DOHH2 (cell line): ENCODE measurements at regions not wholly inside any gene's neighbourhood (a gene's known extent, or its start where the extent isn't known, plus 50 kb on each side); places are given as distances from the start of the nearest gene placed in this dataset.

Experiments used
- H3F3A ChIP-seq: fragments of 200-600 bp; sonication (generic), shearing (Covaris generic); 2 replicates; pipeline ENCODE4 v1.6.0; 2016; ENCODE audit warnings: antibody characterized with exemption, mild to moderate bottlenecking; ENCODE audit not compliant: control insufficient read depth, insufficient read depth
- H3K27ac ChIP-seq: fragments of 200-600 bp; sonication (generic); 2 replicates; pipeline ENCODE4 v1.5.1; 2014; ENCODE audit warnings: low read depth, mild to moderate bottlenecking, low read length, moderate library complexity
- H3K27me3 ChIP-seq: fragments of 200-600 bp; sonication (generic); 2 replicates; pipeline ENCODE4 v1.6.1; 2014; ENCODE audit warnings: mild to moderate bottlenecking, low read length, mixed read lengths; ENCODE audit not compliant: control insufficient read depth
- H3K36me3 ChIP-seq: fragments of 200-600 bp; sonication (generic); 2 replicates; pipeline ENCODE4 v1.6.1; 2014; ENCODE audit warnings: mild to moderate bottlenecking, low read length, moderate library complexity, mixed read lengths; ENCODE audit not compliant: control insufficient read depth
- H3K4me1 ChIP-seq: fragments of 200-600 bp; sonication (generic); 2 replicates; pipeline ENCODE4 v1.6.1; 2014; ENCODE audit warnings: mild to moderate bottlenecking, low read length, mixed read lengths; ENCODE audit not compliant: control insufficient read depth
- H3K4me2 ChIP-seq: fragments of 200-600 bp; sonication (generic); 2 replicates; pipeline ENCODE4 v1.6.0; 2014; ENCODE audit warnings: mild to moderate bottlenecking, low read length, moderate library complexity
- H3K4me3 ChIP-seq: fragments of 200-600 bp; sonication (generic); 2 replicates; pipeline ENCODE4 v1.5.1; 2014; ENCODE audit warnings: mild to moderate bottlenecking, low read length, mixed read lengths
- H3K79me2 ChIP-seq: fragments of 200-600 bp; sonication (generic); 2 replicates; pipeline ENCODE4 v1.6.1; 2014; ENCODE audit warnings: mild to moderate bottlenecking, low read length, mixed read lengths; ENCODE audit not compliant: control insufficient read depth
- H3K9me2 ChIP-seq: fragments of 200-600 bp; sonication (generic); replicated peaks from 2 replicates; pipeline ENCODE4 v1.6.1; 2014; ENCODE audit warnings: mild to moderate bottlenecking, low read length, mixed read lengths; ENCODE audit not compliant: control insufficient read depth
- H3K9me3 ChIP-seq: fragments of 200-600 bp; sonication (generic); 2 replicates; pipeline ENCODE4 v1.6.1; 2014; ENCODE audit warnings: antibody characterized with exemption, low read length, mixed read lengths; ENCODE audit not compliant: control insufficient read depth, insufficient read depth
- H4K20me1 ChIP-seq: fragments of 200-600 bp; sonication (generic); 2 replicates; pipeline ENCODE4 v1.6.0; 2014; ENCODE audit warnings: low read depth, mild to moderate bottlenecking, antibody characterized with exemption, low read length, moderate library complexity; ENCODE audit not compliant: control insufficient read depth, insufficient read depth
- EZH2phosphoT487 ChIP-seq: fragments of 200-600 bp; sonication (generic); IDR thresholded peaks from 2 replicates; pipeline ENCODE4 v1.6.1; 2017; ENCODE audit warnings: borderline replicate concordance, mild to moderate bottlenecking, antibody characterized with exemption, low read length, moderate library complexity, mixed read lengths
- TF ChIP-seq, protein P1 (sequence below): fragments of 200-600 bp; sonication (generic); IDR thresholded peaks from one replicate; pipeline ENCODE4 v1.5.1; 2014; ENCODE audit warnings: antibody characterized with exemption, mild to moderate bottlenecking, low read depth, low read length; ENCODE audit not compliant: poor library complexity, severe bottlenecking

DNA sequence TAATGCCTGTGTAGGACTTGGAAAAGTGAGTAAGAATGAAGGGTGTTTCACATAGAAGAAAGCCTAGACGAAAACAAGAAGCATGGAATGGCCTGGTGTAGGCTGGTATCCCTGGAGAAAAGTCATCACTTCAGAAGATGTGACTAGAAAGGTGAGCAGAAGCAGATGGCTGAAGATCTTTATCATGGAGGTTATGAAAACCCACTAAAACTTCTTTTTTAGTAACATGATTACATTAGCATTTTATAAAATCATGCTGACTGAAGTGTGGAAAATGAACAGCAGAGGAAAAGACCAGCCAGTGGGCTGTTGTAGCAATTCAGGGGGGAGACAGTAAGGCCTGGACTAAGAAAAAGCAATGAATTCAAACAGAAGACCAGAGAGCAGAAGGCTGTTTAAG, 114.5 kb upstream of the G2E3 start:
- Histone ChIP-seq H3K4me1 (no peaks in the 10 kb centered on the region), H3K36me3 (no peaks in the 10 kb centered on the region), H3F3A (no peaks in the 10 kb centered on the region), H3K4me2 (no peak overlapping the region), H3K9me3 (no peaks in the 10 kb centered on the region), H3K4me3 (no peak overlapping the region), H3K27ac (no peak overlapping the region), H3K9me2 (no peaks in the 10 kb centered on the region), H3K79me2 (no peaks in the 10 kb centered on the region), H3K27me3 (peaks cover 4% of the 10 kb centered on the region; the same call in 1 of the 2 replicates), H4K20me1 (no peaks in the 10 kb centered on the region)
- no peak for TF ChIP-seq EZH2phosphoT487
- TF ChIP-seq, protein P1, sequence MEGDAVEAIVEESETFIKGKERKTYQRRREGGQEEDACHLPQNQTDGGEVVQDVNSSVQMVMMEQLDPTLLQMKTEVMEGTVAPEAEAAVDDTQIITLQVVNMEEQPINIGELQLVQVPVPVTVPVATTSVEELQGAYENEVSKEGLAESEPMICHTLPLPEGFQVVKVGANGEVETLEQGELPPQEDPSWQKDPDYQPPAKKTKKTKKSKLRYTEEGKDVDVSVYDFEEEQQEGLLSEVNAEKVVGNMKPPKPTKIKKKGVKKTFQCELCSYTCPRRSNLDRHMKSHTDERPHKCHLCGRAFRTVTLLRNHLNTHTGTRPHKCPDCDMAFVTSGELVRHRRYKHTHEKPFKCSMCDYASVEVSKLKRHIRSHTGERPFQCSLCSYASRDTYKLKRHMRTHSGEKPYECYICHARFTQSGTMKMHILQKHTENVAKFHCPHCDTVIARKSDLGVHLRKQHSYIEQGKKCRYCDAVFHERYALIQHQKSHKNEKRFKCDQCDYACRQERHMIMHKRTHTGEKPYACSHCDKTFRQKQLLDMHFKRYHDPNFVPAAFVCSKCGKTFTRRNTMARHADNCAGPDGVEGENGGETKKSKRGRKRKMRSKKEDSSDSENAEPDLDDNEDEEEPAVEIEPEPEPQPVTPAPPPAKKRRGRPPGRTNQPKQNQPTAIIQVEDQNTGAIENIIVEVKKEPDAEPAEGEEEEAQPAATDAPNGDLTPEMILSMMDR: no peak

- H3K9me2 ChIP-seq: no peaks in the 10 kb centered on the region
- H4K20me1 ChIP-seq: no peaks in the 10 kb centered on the region
- H3K4me3 ChIP-seq: no peak overlapping the region
- H3K4me1 ChIP-seq: no peaks in the 10 kb centered on the region
- H3K4me2 ChIP-seq: no peak overlapping the region
- H3K27ac ChIP-seq: no peak overlapping the region
- H3K9me3 ChIP-seq: no peaks in the 10 kb centered on the region
- H3K27me3 ChIP-seq: peaks cover 4% of the 10 kb centered on the region; the same call in 1 of the 2 replicates
- TF ChIP-seq, protein P1: no peak
- TF ChIP-seq EZH2phosphoT487: no peak
- H3K79me2 ChIP-seq: no peaks in the 10 kb centered on the region
- no peaks in the 10 kb centered on the region for H3F3A ChIP-seq
- H3K36me3 ChIP-seq: no peaks in the 10 kb centered on the region
These were observed 113.8 kb upstream of the G2E3 start for GRCh38 chr14:30445011-30445793.

DNA sequence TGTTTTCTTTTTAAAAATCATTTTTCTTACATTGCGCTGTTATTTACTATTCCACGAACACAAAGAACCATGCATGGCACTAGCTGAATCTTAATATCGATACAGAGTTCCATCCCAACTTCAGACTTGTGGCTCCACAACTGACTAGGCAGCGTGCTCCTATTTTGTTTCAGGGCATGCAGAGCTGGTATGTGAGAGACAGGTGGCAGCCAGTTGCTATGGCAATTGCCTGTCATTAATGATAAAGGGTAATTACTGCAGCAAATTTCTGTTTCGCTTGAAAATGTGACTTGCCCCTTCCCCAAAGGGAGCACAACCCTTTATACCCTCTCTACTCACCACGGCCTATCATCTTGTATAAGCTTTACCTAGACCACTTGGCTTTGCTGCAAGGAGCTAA, 113.1 kb upstream of the G2E3 start:
- no peaks in the 10 kb centered on the region for H3F3A ChIP-seq
- no peak overlapping the region for H3K27ac ChIP-seq

More for the DNA sequence above, 113.1 kb upstream of the G2E3 start:
- Histone ChIP-seq H3K36me3 (no peaks in the 10 kb centered on the region), H3K27me3 (peaks cover 4% of the 10 kb centered on the region; the same call in 1 of the 2 replicates), H3K4me2 (no peak overlapping the region), H4K20me1 (no peaks in the 10 kb centered on the region), H3K9me2 (no peaks in the 10 kb centered on the region), H3K4me3 (no peak overlapping the region), H3K9me3 (no peaks in the 10 kb centered on the region), H3K79me2 (no peaks in the 10 kb centered on the region), H3K4me1 (no peaks in the 10 kb centered on the region)
- TF ChIP-seq, protein P1: no peak
- no peak for TF ChIP-seq EZH2phosphoT487
